ENCODE measurements at regions not wholly inside any gene's neighbourhood (a gene's known extent, or its start where the extent isn't known, plus 50 kb on each side); places are given as distances from the start of the nearest gene placed in this dataset.

DNA sequence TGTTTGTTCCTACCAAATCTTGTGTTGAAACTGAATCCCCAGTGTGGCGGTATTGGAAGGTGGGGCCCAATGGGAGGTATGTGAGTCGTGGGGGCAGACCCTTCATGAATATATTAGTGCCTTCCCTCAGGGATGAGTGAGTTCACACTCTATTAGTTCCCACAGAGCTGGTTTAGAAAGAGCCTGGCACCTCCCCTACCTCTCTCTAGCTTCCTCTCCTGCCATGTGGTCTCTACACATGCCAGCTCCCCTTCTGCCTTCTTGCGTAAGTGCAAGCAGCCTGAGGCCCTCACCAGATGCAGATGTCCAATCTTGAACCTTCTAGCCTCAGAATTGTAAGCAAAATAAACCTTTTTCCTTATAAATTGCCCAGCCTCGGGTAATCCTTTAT, 105.8 kb downstream of the SPTSSA start:
- no peaks in the 10 kb centered on the region for H3K9me3 ChIP-seq (ENCODE audit: low read depth, low read length)
- H3K4me2 ChIP-seq (ENCODE audit: insufficient read depth, low read length) = no peak overlapping the region
- H3K27me3 ChIP-seq (ENCODE audit: insufficient read depth, low read length) = no peaks in the 10 kb centered on the region
- H3K79me2 ChIP-seq (ENCODE audit: insufficient read depth, low read length) = no peaks in the 10 kb centered on the region
- TF ChIP-seq, protein P1, sequence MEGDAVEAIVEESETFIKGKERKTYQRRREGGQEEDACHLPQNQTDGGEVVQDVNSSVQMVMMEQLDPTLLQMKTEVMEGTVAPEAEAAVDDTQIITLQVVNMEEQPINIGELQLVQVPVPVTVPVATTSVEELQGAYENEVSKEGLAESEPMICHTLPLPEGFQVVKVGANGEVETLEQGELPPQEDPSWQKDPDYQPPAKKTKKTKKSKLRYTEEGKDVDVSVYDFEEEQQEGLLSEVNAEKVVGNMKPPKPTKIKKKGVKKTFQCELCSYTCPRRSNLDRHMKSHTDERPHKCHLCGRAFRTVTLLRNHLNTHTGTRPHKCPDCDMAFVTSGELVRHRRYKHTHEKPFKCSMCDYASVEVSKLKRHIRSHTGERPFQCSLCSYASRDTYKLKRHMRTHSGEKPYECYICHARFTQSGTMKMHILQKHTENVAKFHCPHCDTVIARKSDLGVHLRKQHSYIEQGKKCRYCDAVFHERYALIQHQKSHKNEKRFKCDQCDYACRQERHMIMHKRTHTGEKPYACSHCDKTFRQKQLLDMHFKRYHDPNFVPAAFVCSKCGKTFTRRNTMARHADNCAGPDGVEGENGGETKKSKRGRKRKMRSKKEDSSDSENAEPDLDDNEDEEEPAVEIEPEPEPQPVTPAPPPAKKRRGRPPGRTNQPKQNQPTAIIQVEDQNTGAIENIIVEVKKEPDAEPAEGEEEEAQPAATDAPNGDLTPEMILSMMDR (IDR thresholded peaks at IDR 0.05; ENCODE audit: extremely low read depth, low read depth, low read length) = no peak
- no peak for DNase-seq (ENCODE audit: insufficient read length, low spot score, missing footprints)
- H2AFZ ChIP-seq (ENCODE audit: low read length) = no peak overlapping the region
- no peaks in the 10 kb centered on the region for H3K4me1 ChIP-seq (ENCODE audit: insufficient read depth, low read length)
- no peaks in the 10 kb centered on the region for H4K20me1 ChIP-seq (ENCODE audit: insufficient read depth, low read length)
- no peak overlapping the region for H3K27ac ChIP-seq (ENCODE audit: low read depth, low read length)
- no peak overlapping the region for H3K4me3 ChIP-seq (ENCODE audit: insufficient read depth, low read length)
- H3K36me3 ChIP-seq (ENCODE audit: insufficient read depth, low read length) = no peaks in the 10 kb centered on the region

DNA sequence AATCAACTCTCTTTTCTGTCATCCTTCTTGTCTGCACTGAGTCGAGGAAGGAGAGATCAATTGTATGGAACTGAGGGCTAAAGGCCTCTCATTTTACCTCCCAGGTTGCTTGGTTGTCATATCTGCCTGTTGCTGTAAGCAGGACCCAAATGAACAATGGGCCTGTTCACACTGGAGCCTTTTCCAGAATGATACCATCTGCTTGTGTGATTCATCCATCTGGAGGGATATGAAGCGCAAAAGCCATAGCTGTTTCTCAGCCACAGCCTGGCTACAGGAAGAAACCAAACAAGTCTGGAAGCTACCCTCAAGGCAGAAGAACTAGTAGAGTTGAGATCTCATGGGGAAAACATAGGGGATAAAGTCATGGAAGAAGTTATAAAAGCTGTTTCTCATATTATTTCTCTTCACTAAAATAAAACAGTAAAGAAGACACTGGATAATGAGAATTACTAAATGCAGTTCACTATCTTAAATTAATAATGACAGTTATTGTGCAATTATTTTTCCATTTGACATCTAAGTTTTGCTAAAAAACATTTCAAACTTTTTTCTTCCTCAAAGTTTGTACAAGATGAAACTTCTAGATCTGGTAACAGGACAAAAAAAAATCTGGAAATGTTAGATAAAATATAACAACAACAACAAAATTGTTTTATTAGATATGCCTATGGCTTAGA, 106.3 kb downstream of the SPTSSA start:
- Histone ChIP-seq H3K27ac (ENCODE audit: low read depth, low read length) (no peak overlapping the region), H3K4me1 (ENCODE audit: insufficient read depth, low read length) (no peaks in the 10 kb centered on the region), H2AFZ (ENCODE audit: low read length) (peak overlapping the region; percentile 49), H3K4me2 (ENCODE audit: insufficient read depth, low read length) (no peak overlapping the region), H4K20me1 (ENCODE audit: insufficient read depth, low read length) (no peaks in the 10 kb centered on the region), H3K79me2 (ENCODE audit: insufficient read depth, low read length) (no peaks in the 10 kb centered on the region), H3K4me3 (ENCODE audit: insufficient read depth, low read length) (no peak overlapping the region), H3K9me3 (ENCODE audit: low read depth, low read length) (no peaks in the 10 kb centered on the region), H3K27me3 (ENCODE audit: insufficient read depth, low read length) (no peaks in the 10 kb centered on the region), H3K36me3 (ENCODE audit: insufficient read depth, low read length) (no peaks in the 10 kb centered on the region)
- TF ChIP-seq, protein P1 (IDR thresholded peaks at IDR 0.05; ENCODE audit: extremely low read depth, low read depth, low read length) = no peak
- peak; percentile 44 for DNase-seq (ENCODE audit: insufficient read length, low spot score, missing footprints)

DNA sequence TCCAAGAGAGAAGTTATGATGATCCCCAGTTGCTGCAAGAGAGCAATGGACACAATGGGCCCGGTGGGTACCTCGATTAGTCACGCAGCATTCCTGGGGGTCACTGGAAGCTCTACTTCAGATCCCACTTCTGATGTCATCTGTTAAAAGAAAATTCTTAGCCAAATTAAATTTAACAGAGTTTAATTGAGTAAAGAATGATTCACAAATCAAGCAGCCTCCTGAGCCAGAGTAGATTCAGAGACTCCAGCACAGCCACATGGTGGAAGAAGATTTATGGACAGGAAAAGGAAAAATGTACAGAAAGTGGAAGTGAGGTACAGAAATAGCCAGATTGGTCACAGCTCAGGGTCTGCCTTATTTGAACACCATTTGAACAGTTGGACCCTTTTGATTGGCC, 107.5 kb downstream of the SPTSSA start:
- no peaks in the 10 kb centered on the region for H4K20me1 ChIP-seq (ENCODE audit: insufficient read depth, low read length)
- no peak overlapping the region for H3K4me3 ChIP-seq (ENCODE audit: insufficient read depth, low read length)
- no peaks in the 10 kb centered on the region for H3K4me1 ChIP-seq (ENCODE audit: insufficient read depth, low read length)
- H3K4me2 ChIP-seq (ENCODE audit: insufficient read depth, low read length) = no peak overlapping the region
- H2AFZ ChIP-seq (ENCODE audit: low read length) = no peak overlapping the region
- no peak for DNase-seq (ENCODE audit: insufficient read length, low spot score, missing footprints)
- H3K27ac ChIP-seq (ENCODE audit: low read depth, low read length) = no peak overlapping the region
- H3K36me3 ChIP-seq (ENCODE audit: insufficient read depth, low read length) = no peaks in the 10 kb centered on the region
- H3K9me3 ChIP-seq (ENCODE audit: low read depth, low read length) = no peaks in the 10 kb centered on the region
- H3K79me2 ChIP-seq (ENCODE audit: insufficient read depth, low read length) = no peaks in the 10 kb centered on the region
- TF ChIP-seq, protein P1 (IDR thresholded peaks at IDR 0.05; ENCODE audit: extremely low read depth, low read depth, low read length) = no peak
- no peaks in the 10 kb centered on the region for H3K27me3 ChIP-seq (ENCODE audit: insufficient read depth, low read length)

DNA sequence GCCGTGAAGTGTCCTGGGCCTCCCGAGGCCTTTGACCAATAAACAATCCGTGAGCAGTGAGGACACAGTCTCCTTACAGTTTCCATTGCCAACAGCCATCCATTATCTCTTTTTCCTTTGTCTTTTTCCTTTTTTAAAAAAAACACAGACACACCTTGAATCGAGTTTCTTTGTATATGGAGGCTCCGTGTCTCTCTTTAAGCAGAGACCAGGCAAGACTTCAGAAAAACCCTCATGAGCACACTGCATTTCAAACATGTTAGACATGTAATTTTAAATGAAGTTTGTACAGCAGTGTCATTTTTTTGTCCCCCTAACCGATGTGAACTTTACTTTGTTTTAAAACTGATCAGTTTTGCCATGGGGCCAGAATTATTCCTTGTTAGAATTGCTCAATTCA, 111.1 kb downstream of the SPTSSA start:
- Histone ChIP-seq H2AFZ (ENCODE audit: low read length) (no peak overlapping the region), H3K9me3 (ENCODE audit: low read depth, low read length) (no peaks in the 10 kb centered on the region), H3K36me3 (ENCODE audit: insufficient read depth, low read length) (no peaks in the 10 kb centered on the region), H3K4me3 (ENCODE audit: insufficient read depth, low read length) (no peak overlapping the region), H3K79me2 (ENCODE audit: insufficient read depth, low read length) (no peaks in the 10 kb centered on the region), H3K4me1 (ENCODE audit: insufficient read depth, low read length) (no peaks in the 10 kb centered on the region), H3K27me3 (ENCODE audit: insufficient read depth, low read length) (no peaks in the 10 kb centered on the region), H4K20me1 (ENCODE audit: insufficient read depth, low read length) (no peaks in the 10 kb centered on the region), H3K27ac (ENCODE audit: low read depth, low read length) (no peak overlapping the region), H3K4me2 (ENCODE audit: insufficient read depth, low read length) (no peak overlapping the region)
- TF ChIP-seq, protein P1 (IDR thresholded peaks at IDR 0.05; ENCODE audit: extremely low read depth, low read depth, low read length) = no peak
- DNase-seq (ENCODE audit: insufficient read length, low spot score, missing footprints) = no peak

Measured in osteoblast (primary cell).